Naive thymus-derived CD4-positive, alpha-beta T cell (primary cell): ENCODE measurements at regions not wholly inside any gene's neighbourhood (a gene's known extent, or its start where the extent isn't known, plus 50 kb on each side); places are given as distances from the start of the nearest gene placed in this dataset.

Source experiments
- ATAC-seq: fragments of 150-1000 bp; cut with Tn5 transposase; 2 replicates; pipeline ENCODE4 v1.10.0; 2021; ENCODE audit warnings: mild to moderate bottlenecking, moderate library complexity
- CTCF ChIA-PET: fragments of 350-600 bp; sonication (Branson Sonifier 250); formaldehyde crosslinking; loops from one replicate; lab custom pipeline; 2021; ENCODE audit warnings: antibody characterized with exemption; lab: Charles Lee
- POLR2A ChIA-PET: fragments of 350-600 bp; sonication (Branson Sonifier 250); formaldehyde crosslinking; loops from one replicate; lab custom pipeline; 2021; ENCODE audit warnings: antibody characterized with exemption, inconsistent platforms; lab: Charles Lee
- DNase-seq, 9 donors: peaks; one replicate each; pipeline versions ENCODE4 v3.0.0 to v3.0.0-alpha.2; 2020 to 2022; ENCODE audit warnings: mixed read lengths in 1 of 9
- H3K27ac ChIP-seq: one replicate; pipeline ENCODE4 v1.7.0; 2013; ENCODE audit warnings: mild to moderate bottlenecking, low read depth, low read length, moderate library complexity
- H3K27me3 ChIP-seq, 2 donors: one replicate each; pipeline ENCODE4 v1.7.0; 2013; ENCODE audit warnings: low read length in 2 of 2, mild to moderate bottlenecking in 2 of 2, moderate library complexity in 2 of 2; ENCODE audit not compliant: control insufficient read depth in 2 of 2, insufficient read depth in 2 of 2
- H3K36me3 ChIP-seq, 3 experiments: 1 replicate in 2 of 3; 2 replicates in 1 of 3; pipeline ENCODE4 v1.7.0; 2013; ENCODE audit warnings: low read length in 3 of 3, mild to moderate bottlenecking in 3 of 3, moderate library complexity in 1 of 3; ENCODE audit not compliant: insufficient read depth in 3 of 3, control insufficient read depth in 2 of 3
- H3K4me1 ChIP-seq, 2 donors: one replicate each; pipeline ENCODE4 v1.7.0; 2013; ENCODE audit warnings: low read length in 2 of 2, mild to moderate bottlenecking in 2 of 2, moderate library complexity in 1 of 2; ENCODE audit not compliant: control insufficient read depth in 2 of 2, insufficient read depth in 2 of 2
- H3K4me3 ChIP-seq: 2 replicates; pipeline ENCODE4 v1.7.0; 2013; ENCODE audit warnings: mild to moderate bottlenecking, low read length
- H3K9me3 ChIP-seq, 3 experiments: 1 replicate in 2 of 3; 2 replicates in 1 of 3; pipeline ENCODE4 v1.7.0; 2013; ENCODE audit warnings: low read length in 3 of 3; ENCODE audit not compliant: control insufficient read depth in 2 of 3
- H3K27ac Mint-ChIP-seq, 9 donors: one replicate each; pipeline ENCODE4 v1.8.0; 2020 to 2022; ENCODE audit warnings: mixed read lengths in 9 of 9, mild to moderate bottlenecking in 8 of 9, moderate library complexity in 5 of 9, inconsistent platforms in 2 of 9
- H3K27me3 Mint-ChIP-seq, 5 donors: one replicate each; pipeline ENCODE4 v1.8.0; 2021 to 2022; ENCODE audit warnings: mixed read lengths in 5 of 5, mild to moderate bottlenecking in 1 of 5
- H3K36me3 Mint-ChIP-seq, 5 donors: one replicate each; pipeline ENCODE4 v1.8.0; 2020 to 2022; ENCODE audit warnings: mixed read lengths in 5 of 5, mild to moderate bottlenecking in 3 of 5, inconsistent platforms in 1 of 5
- H3K4me1 Mint-ChIP-seq, 7 donors: one replicate each; pipeline ENCODE4 v1.8.0; 2020 to 2022; ENCODE audit warnings: mixed read lengths in 7 of 7, mild to moderate bottlenecking in 3 of 7, inconsistent platforms in 1 of 7
- H3K4me3 Mint-ChIP-seq, 10 donors: one replicate each; pipeline ENCODE4 v1.8.0; 2020 to 2022; ENCODE audit warnings: mild to moderate bottlenecking in 10 of 10, mixed read lengths in 10 of 10, moderate library complexity in 6 of 10, inconsistent platforms in 2 of 10
- H3K9me3 Mint-ChIP-seq, 11 donors: one replicate each; pipeline ENCODE4 v1.8.0; 2020 to 2022; ENCODE audit warnings: mixed read lengths in 11 of 11, mild to moderate bottlenecking in 4 of 11, inconsistent platforms in 1 of 11, moderate library complexity in 1 of 11
- intact Hi-C, 2 donors: fragments of 100-400 bp; cut with micrococcal nuclease; formaldehyde crosslinking; loops; one replicate each; pipeline ENCODE4 v1.15.1; 2023

- Histone ChIP-seq H3K27me3 (no peaks in the 10 kb centered on the region), H3K4me3 (no peak overlapping the region), H3K36me3 (no peaks in the 10 kb centered on the region), H3K9me3 (no peaks in the 10 kb centered on the region), H3K4me1 (no peaks in the 10 kb centered on the region), H3K27ac (no peak overlapping the region)
- Mint-ChIP-seq H3K27ac (no peak overlapping the region), H3K9me3 (peaks cover 0 to 2% (median 0%) of the 10 kb centered on the region in 11 donors), H3K4me3 (no peak overlapping the region), H3K27me3 (peaks cover 25 to 35% (median 31%) of the 10 kb centered on the region in 5 donors), H3K4me1 (no peaks in the 10 kb centered on the region), H3K36me3 (no peaks in the 10 kb centered on the region)
- CTCF ChIA-PET, result interaction anchor here (0.7 to 8.1 kb wide), 9 partner anchors 28 to 361 kb away, joined by 3 to 114 read pairs (median 4); no protein-coding TSS in a partner anchor
- ATAC-seq (no peak), DNase-seq (no peak)
- intact Hi-C loops, result loop anchor here in 1 of 2 donors (5.0 kb wide), 1 partner anchor 1311 kb away; no protein-coding TSS in a partner anchor
- POLR2A ChIA-PET, result no interaction called here
Observed at GRCh38 chr2:224283466-224283965, 118.4 kb downstream of the FAM124B start.

- H3K4me3 Mint-ChIP-seq, result no peak overlapping the region
- ChIA-PET POLR2A (no interaction called here), CTCF (interaction anchor here (1.0 to 8.1 kb wide), 3 partner anchors 287 to 311 kb away, joined by 7 to 114 read pairs (median 98); no protein-coding TSS in a partner anchor)
- Histone ChIP-seq H3K27me3 (no peaks in the 10 kb centered on the region), H3K9me3 (no peaks in the 10 kb centered on the region), H3K4me3 (no peak overlapping the region), H3K4me1 (no peaks in the 10 kb centered on the region), H3K36me3 (no peaks in the 10 kb centered on the region), H3K27ac (no peak overlapping the region)
- no peak for ATAC-seq
- intact Hi-C loops, result loop anchor here in 1 of 2 donors (5.0 kb wide), 1 partner anchor 1309 kb away; no protein-coding TSS in a partner anchor
- H3K27ac Mint-ChIP-seq, result no peak overlapping the region
- no peaks in the 10 kb centered on the region for H3K36me3 Mint-ChIP-seq
- no peak for DNase-seq
- H3K4me1 Mint-ChIP-seq, result no peaks in the 10 kb centered on the region
- H3K9me3 Mint-ChIP-seq, result peaks cover 0 to 2% (median 0%) of the 10 kb centered on the region in 11 donors
- H3K27me3 Mint-ChIP-seq, result peaks cover 23 to 31% (median 30%) of the 10 kb centered on the region in 5 donors
Observed at GRCh38 chr2:224281374-224281773, 120.5 kb downstream of the FAM124B start.

DNA sequence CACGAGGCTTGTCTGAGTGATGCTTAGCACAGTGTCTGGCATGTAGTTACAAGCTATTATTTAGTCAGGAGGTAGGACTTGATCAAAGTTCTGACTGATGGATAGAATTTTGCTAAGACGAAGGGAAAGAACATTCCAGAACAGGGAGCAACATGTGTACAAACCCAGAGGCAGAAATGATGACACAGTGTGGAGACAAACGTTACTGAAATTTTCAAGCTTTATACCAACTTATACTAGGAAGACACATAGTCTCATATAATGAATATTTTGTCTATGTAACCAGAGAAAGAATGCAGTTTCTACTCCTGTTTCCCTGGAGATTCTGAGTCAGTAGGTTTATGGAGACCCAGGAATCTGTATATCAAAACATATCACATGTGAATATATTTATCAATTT is 123.4 kb downstream of the FAM124B start:
- CTCF ChIA-PET, result interaction anchor here (0.8 to 1.5 kb wide), 3 partner anchors 287 to 308 kb away, joined by 3 to 5 read pairs (median 3); no protein-coding TSS in a partner anchor
- no peaks in the 10 kb centered on the region for H3K4me1 Mint-ChIP-seq
- peaks cover 0 to 2% (median 0%) of the 10 kb centered on the region in 11 donors for H3K9me3 Mint-ChIP-seq

DNA sequence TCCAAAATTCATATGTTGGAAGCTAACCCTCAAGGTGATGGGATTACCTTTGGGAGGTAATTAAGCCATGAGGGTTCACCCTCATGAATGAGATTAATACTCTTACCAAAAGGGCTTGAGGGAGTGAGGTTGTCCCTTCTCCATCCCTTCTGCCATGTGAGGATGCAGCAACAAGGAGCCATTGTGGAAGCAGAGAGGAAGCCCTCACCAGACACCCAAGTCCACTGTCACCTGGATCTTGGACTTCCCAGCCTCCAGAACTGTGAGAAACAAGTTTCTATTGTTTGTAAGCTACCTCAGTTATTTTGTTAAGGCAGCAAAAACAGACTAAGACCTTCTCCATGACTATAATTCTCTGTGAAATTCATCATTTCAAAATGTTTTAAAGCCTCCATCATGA is 125.7 kb downstream of the FAM124B start:
- Histone ChIP-seq H3K27ac (no peak overlapping the region), H3K4me1 (no peaks in the 10 kb centered on the region), H3K4me3 (no peak overlapping the region), H3K9me3 (no peaks in the 10 kb centered on the region), H3K36me3 (no peaks in the 10 kb centered on the region), H3K27me3 (no peaks in the 10 kb centered on the region)
- intact Hi-C loops, result no loop called here
- ChIA-PET POLR2A (no interaction called here), CTCF (no interaction called here)
- Mint-ChIP-seq H3K9me3 (no peaks in the 10 kb centered on the region), H3K27me3 (peaks cover 6 to 25% (median 10%) of the 10 kb centered on the region in 5 donors), H3K27ac (no peak overlapping the region), H3K4me3 (no peak overlapping the region), H3K4me1 (no peaks in the 10 kb centered on the region), H3K36me3 (no peaks in the 10 kb centered on the region)
- DNase-seq (no peak), ATAC-seq (no peak)

More for the DNA sequence above, 123.4 kb downstream of the FAM124B start:
- Histone ChIP-seq H3K27ac (no peak overlapping the region), H3K4me3 (no peak overlapping the region), H3K4me1 (no peaks in the 10 kb centered on the region), H3K9me3 (no peaks in the 10 kb centered on the region), H3K36me3 (no peaks in the 10 kb centered on the region), H3K27me3 (no peaks in the 10 kb centered on the region)
- Mint-ChIP-seq H3K27ac (no peak overlapping the region), H3K4me3 (no peak overlapping the region), H3K27me3 (peaks cover 12 to 28% (median 20%) of the 10 kb centered on the region in 5 donors), H3K36me3 (no peaks in the 10 kb centered on the region)
- DNase-seq, result no peak
- POLR2A ChIA-PET, result no interaction called here
- intact Hi-C loops, result no loop called here
- ATAC-seq, result no peak

DNA sequence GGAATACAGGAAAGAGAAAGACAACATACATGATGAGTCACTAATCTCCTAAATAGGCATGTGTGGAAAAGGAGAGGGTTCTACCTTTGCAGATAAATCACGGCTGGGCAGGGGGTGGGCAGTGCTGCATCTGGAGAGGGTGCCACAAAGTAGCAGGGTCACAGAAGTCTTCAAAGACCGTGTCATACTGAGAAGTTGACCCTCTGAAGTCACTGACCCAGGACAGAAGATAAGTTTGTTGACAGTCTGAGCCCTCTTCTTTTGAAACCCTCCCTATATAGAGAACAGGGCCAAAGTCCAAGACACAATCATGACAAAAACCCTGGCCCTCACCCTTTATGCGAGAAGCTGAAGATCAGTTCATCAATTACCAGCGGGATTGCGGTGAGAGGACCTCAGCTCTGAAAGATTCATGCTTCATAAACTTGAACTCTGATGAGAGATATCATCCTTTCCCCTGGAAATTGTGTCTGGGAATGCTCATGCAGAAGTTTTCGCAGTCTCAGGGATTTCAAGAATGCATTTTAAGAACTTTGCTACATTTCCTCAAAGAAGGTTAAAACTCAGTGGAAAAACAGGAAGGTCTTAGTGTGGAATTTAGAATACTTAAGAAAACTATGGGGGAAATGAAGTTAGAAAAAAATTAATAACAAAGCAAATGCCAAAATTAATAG is 129.5 kb downstream of the FAM124B start:
- ChIA-PET CTCF (no interaction called here), POLR2A (no interaction called here)
- no peaks in the 10 kb centered on the region for H3K4me1 Mint-ChIP-seq
- intact Hi-C loops, result no loop called here
- ATAC-seq, result no peak
- H3K36me3 Mint-ChIP-seq, result no peaks in the 10 kb centered on the region
- no peak overlapping the region for H3K27ac ChIP-seq
- no peaks in the 10 kb centered on the region for H3K9me3 Mint-ChIP-seq
- no peak overlapping the region for H3K4me3 ChIP-seq
- no peak overlapping the region for H3K27ac Mint-ChIP-seq
- no peaks in the 10 kb centered on the region for H3K4me1 ChIP-seq
- no peaks in the 10 kb centered on the region for H3K36me3 ChIP-seq
- no peak overlapping the region for H3K4me3 Mint-ChIP-seq
- peaks cover 4 to 18% (median 5%) of the 10 kb centered on the region in 5 donors for H3K27me3 Mint-ChIP-seq
- H3K27me3 ChIP-seq, result no peaks in the 10 kb centered on the region
- H3K9me3 ChIP-seq, result no peaks in the 10 kb centered on the region
- DNase-seq, result no peak

DNA sequence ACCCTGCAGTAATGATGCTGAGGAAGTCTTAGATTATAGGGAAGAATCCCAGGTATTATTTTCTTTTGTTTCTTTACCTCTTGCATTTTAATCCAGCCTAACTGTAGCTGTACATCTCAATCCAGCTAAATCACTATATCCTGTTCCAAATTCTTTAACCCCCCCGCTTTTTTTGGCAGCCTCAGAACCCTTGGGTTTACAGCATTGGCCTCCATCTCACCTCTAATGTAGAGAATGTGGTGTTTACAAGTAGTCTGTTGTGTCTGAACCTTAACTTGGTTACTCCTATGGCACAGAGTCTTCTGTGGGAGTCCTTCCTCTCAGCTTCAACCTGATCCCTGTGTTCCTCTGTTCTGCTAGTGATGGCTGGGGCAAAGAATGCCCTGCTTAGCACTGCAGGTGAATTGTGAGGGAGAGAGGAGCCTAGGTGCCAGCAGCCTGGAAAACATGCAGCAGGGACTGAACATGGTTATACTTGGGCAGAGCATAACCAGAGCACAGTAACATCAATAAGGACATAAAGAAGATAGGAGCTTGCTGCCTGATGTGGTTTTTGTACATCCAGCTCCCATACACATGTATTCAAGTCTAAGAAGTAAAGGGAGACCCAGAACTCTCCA is 130.2 kb downstream of the FAM124B start:
- no peaks in the 10 kb centered on the region for H3K9me3 Mint-ChIP-seq
- no peak overlapping the region for H3K27ac Mint-ChIP-seq
- H3K27me3 Mint-ChIP-seq, result peaks cover 4 to 20% (median 5%) of the 10 kb centered on the region in 5 donors
- H3K4me1 Mint-ChIP-seq, result no peaks in the 10 kb centered on the region
- no peaks in the 10 kb centered on the region for H3K9me3 ChIP-seq
- intact Hi-C loops, result no loop called here
- H3K4me1 ChIP-seq, result no peaks in the 10 kb centered on the region
- no peak overlapping the region for H3K27ac ChIP-seq
- no peak overlapping the region for H3K4me3 ChIP-seq
- no peak for ATAC-seq
- H3K36me3 ChIP-seq, result no peaks in the 10 kb centered on the region
- no peak for DNase-seq
- no peak overlapping the region for H3K4me3 Mint-ChIP-seq
- POLR2A ChIA-PET, result no interaction called here
- CTCF ChIA-PET, result interaction anchor here (1.0 kb wide), 1 partner anchor 278 kb away, joined by 3 read pairs; no protein-coding TSS in a partner anchor
- no peaks in the 10 kb centered on the region for H3K27me3 ChIP-seq
- no peaks in the 10 kb centered on the region for H3K36me3 Mint-ChIP-seq
